ENCODE measurements at regions not wholly inside any gene's neighbourhood (a gene's known extent, or its start where the extent isn't known, plus 50 kb on each side); places are given as distances from the start of the nearest gene placed in this dataset.

GRCh38 chr4:185999207-185999606, 69.7 kb upstream of the TLR3 start:
- no peak for DNase-seq (ENCODE audit: low read depth in 2 of 2)
- no peak for TF ChIP-seq CTCF (IDR thresholded peaks at IDR 0.05; ENCODE audit: low read depth, low read length)

GRCh38 chr4:186002853-186003252, 66.1 kb upstream of the TLR3 start:
- no peak for DNase-seq (ENCODE audit: low read depth in 2 of 2)
- no peak overlapping the region for H3K4me3 ChIP-seq (replicated peaks in 1 of 2; ENCODE audit: low read depth in 2 of 2, low read length in 2 of 2)
- TF ChIP-seq CTCF (IDR thresholded peaks at IDR 0.05; ENCODE audit: low read depth, low read length) = no peak

More at GRCh38 chr4:185999207-185999606, 69.7 kb upstream of the TLR3 start:
- H3K4me3 ChIP-seq (replicated peaks in 1 of 2; ENCODE audit: low read depth in 2 of 2, low read length in 2 of 2) = no peak overlapping the region

GRCh38 chr4:186003746-186004145, 65.2 kb upstream of the TLR3 start:
- DNase-seq (ENCODE audit: low read depth in 2 of 2) = no peak
- H3K4me3 ChIP-seq (replicated peaks in 1 of 2; ENCODE audit: low read depth in 2 of 2, low read length in 2 of 2) = no peak overlapping the region
- TF ChIP-seq CTCF (IDR thresholded peaks at IDR 0.05; ENCODE audit: low read depth, low read length) = no peak

GRCh38 chr4:186008057-186008456, 60.9 kb upstream of the TLR3 start:
- no peak overlapping the region for H3K4me3 ChIP-seq (replicated peaks in 1 of 2; ENCODE audit: low read depth in 2 of 2, low read length in 2 of 2)
- DNase-seq (ENCODE audit: low read depth in 2 of 2) = no peak
- TF ChIP-seq CTCF (IDR thresholded peaks at IDR 0.05; ENCODE audit: low read depth, low read length) = no peak

GRCh38 chr4:186009976-186010375, 59.0 kb upstream of the TLR3 start:
- DNase-seq (ENCODE audit: low read depth in 2 of 2) = no peak
- no peak overlapping the region for H3K4me3 ChIP-seq (replicated peaks in 1 of 2; ENCODE audit: low read depth in 2 of 2, low read length in 2 of 2)
- TF ChIP-seq CTCF (IDR thresholded peaks at IDR 0.05; ENCODE audit: low read depth, low read length) = no peak

- no peak for DNase-seq (ENCODE audit: low read depth in 2 of 2)
- TF ChIP-seq CTCF (IDR thresholded peaks at IDR 0.05; ENCODE audit: low read depth, low read length) = no peak
- H3K4me3 ChIP-seq (replicated peaks in 1 of 2; ENCODE audit: low read depth in 2 of 2, low read length in 2 of 2) = no peak overlapping the region
These were observed 58.1 kb upstream of the TLR3 start for GRCh38 chr4:186010821-186011220.

- no peak for DNase-seq (ENCODE audit: low read depth in 2 of 2)
These were observed 56.9 kb upstream of the TLR3 start for GRCh38 chr4:186012071-186012470.

More at GRCh38 chr4:186012071-186012470, 56.9 kb upstream of the TLR3 start:
- TF ChIP-seq CTCF (IDR thresholded peaks at IDR 0.05; ENCODE audit: low read depth, low read length) = no peak
- no peak overlapping the region for H3K4me3 ChIP-seq (replicated peaks in 1 of 2; ENCODE audit: low read depth in 2 of 2, low read length in 2 of 2)

Measured in cardiac fibroblast (primary cell).